SK-N-SH (cell line): ENCODE measurements at regions not wholly inside any gene's neighbourhood (a gene's known extent, or its start where the extent isn't known, plus 50 kb on each side); places are given as distances from the start of the nearest gene placed in this dataset.

Source experiments
- CHD2 ChIP-seq: fragments of 150-350 bp; IDR thresholded peaks from 2 replicates; pipeline ENCODE4 v1.6.1; 2018; ENCODE audit warnings: low read length; ENCODE audit not compliant: partially characterized antibody
- CTCF ChIP-seq: fragments of 200-600 bp; sonication (generic); IDR thresholded peaks from 2 replicates; pipeline ENCODE4 v1.6.1; 2017; ENCODE audit warnings: antibody characterized with exemption, mild to moderate bottlenecking, moderate library complexity
- EP300 ChIP-seq, 2 experiments: IDR thresholded peaks; 2 replicates each; pipeline versions ENCODE4 v1.4.0 to v1.6.1; 2012; ENCODE audit warnings: borderline replicate concordance in 1 of 2, low read depth in 1 of 2, low read length in 1 of 2
- EZH2phosphoT487 ChIP-seq: fragments of 200-600 bp; sonication (generic); IDR thresholded peaks from 2 replicates; pipeline ENCODE4 v1.6.1; 2017; ENCODE audit warnings: low read depth, mixed run types, mild to moderate bottlenecking, antibody characterized with exemption, moderate library complexity, borderline replicate concordance
- IRF3 ChIP-seq: fragments of 150-350 bp; IDR thresholded peaks from 2 replicates; pipeline ENCODE4 v1.6.1; 2016; ENCODE audit warnings: mild to moderate bottlenecking, low read depth, low read length
- MAX ChIP-seq: IDR thresholded peaks from 2 replicates; pipeline ENCODE4 v1.4.0; 2012; ENCODE audit warnings: low read depth
- REST ChIP-seq: IDR thresholded peaks from 2 replicates; pipeline ENCODE4 v1.6.1; 2012; ENCODE audit warnings: mild to moderate bottlenecking, low read depth, low read length, moderate library complexity
- RFX5 ChIP-seq: IDR thresholded peaks from 2 replicates; pipeline ENCODE4 v1.6.1; 2012; ENCODE audit warnings: mild to moderate bottlenecking, improper control_type of control experiment, low read length

- no peak for TF ChIP-seq EZH2phosphoT487
- no peak for TF ChIP-seq MAX
- no peak for TF ChIP-seq CTCF
- TF ChIP-seq EP300 (IDR thresholded peaks at IDR 0.05; ENCODE audit: borderline replicate concordance in 1 of 2, low read depth in 1 of 2, low read length in 1 of 2) = no peak
- TF ChIP-seq RFX5 = no peak
- no peak for TF ChIP-seq IRF3
- no peak for TF ChIP-seq REST
- no peak for TF ChIP-seq CHD2
Measured at GRCh38 chr7:13770305-13770704, 219.2 kb downstream of the ETV1 start.
